HepG2 (cell line): ENCODE measurements at regions not wholly inside any gene's neighbourhood (a gene's known extent, or its start where the extent isn't known, plus 50 kb on each side); places are given as distances from the start of the nearest gene placed in this dataset.

Experiments used
- ATAC-seq: fragments of 200-7000 bp; cut with Tn5 transposase; 3 replicates; pipeline ENCODE4 v1.9.1; 2020; ENCODE audit warnings: mild to moderate bottlenecking, moderate library complexity
- BruUV-seq: library from RNA; stranded (reverse); fragments of 400-500 nt; replicated peaks from 2 replicates; lab custom pipeline; 2021; lab: Mats Ljungman, UMichigan
- CTCF ChIA-PET: fragments of 300-600 bp; formaldehyde crosslinking; extraction: SDS; loops from one replicate; lab custom pipeline; 2021; ENCODE audit warnings: low total read pairs, inconsistent platforms, low intra/inter-chr PET ratio; lab: Yijun Ruan, JAX
- POLR2A ChIA-PET: fragments of 350-600 bp; sonication (Branson Sonifier 250); formaldehyde crosslinking; loops from one replicate; lab custom pipeline; 2020; ENCODE audit warnings: antibody characterized with exemption, inconsistent platforms; lab: Yijun Ruan, JAX
- DNase-seq: peaks from one replicate; pipeline ENCODE4 v3.0.0-alpha.2; 2015; ENCODE audit warnings: low spot score
- FAIRE-seq: peaks from 3 replicates; lab custom pipeline; 2011; peaks lifted over from hg19 to GRCh38; lab: Jason Lieb, UNC
- H2AFZ ChIP-seq: one replicate; pipeline ENCODE4 v1.6.1; 2011; ENCODE audit warnings: low read length, inconsistent platforms
- H3K27ac ChIP-seq: fragments of 300-600 bp; 3 replicates; pipeline ENCODE4 v1.8.0; 2011; ENCODE audit warnings: mixed run types, mild to moderate bottlenecking, mixed read lengths, low read length, inconsistent platforms; ENCODE audit not compliant: insufficient read depth; ENCODE audit errors: extremely low read length
- H3K27me3 ChIP-seq, 2 experiments: fragments of 200-600 bp in 1 of 2; 2 replicates in 1 of 2; 3 replicates in 1 of 2; pipeline versions ENCODE4 v1.6.0 to v1.8.0; 2011; ENCODE audit warnings: low read length in 2 of 2, mild to moderate bottlenecking in 2 of 2, moderate library complexity in 2 of 2, inconsistent platforms in 1 of 2; ENCODE audit not compliant: insufficient read depth in 2 of 2, control insufficient read depth in 1 of 2
- H3K36me3 ChIP-seq, 2 experiments: fragments of 200-600 bp in 1 of 2; replicated peaks in 1 of 2; 2 replicates in 1 of 2; 3 replicates in 1 of 2; pipeline versions ENCODE4 v1.5.1 to v1.8.0; 2011; ENCODE audit warnings: low read length in 2 of 2, inconsistent platforms in 1 of 2; ENCODE audit not compliant: insufficient read depth in 2 of 2, control insufficient read depth in 1 of 2
- H3K4me1 ChIP-seq: 2 replicates; pipeline ENCODE4 v1.5.1; 2012; ENCODE audit warnings: low read length, inconsistent platforms; ENCODE audit not compliant: insufficient read depth
- H3K4me2 ChIP-seq: 2 replicates; pipeline ENCODE4 v1.6.0; 2011; ENCODE audit warnings: low read depth, low read length, inconsistent platforms
- H3K4me3 ChIP-seq, 3 experiments: fragments of 200-600 bp in 1 of 3; sonication (generic), shearing (Covaris generic) in 1 of 3; replicated peaks in 1 of 3; 2 replicates each; pipeline ENCODE4 v1.5.1; 2011 to 2016; ENCODE audit warnings: low read length in 3 of 3, inconsistent platforms in 2 of 3, low read depth in 2 of 3, mild to moderate bottlenecking in 2 of 3, control low read depth in 1 of 3, mixed read lengths in 1 of 3; ENCODE audit not compliant: insufficient read depth in 1 of 3
- H3K79me2 ChIP-seq: one replicate; pipeline ENCODE4 v1.6.1; 2011; ENCODE audit warnings: low read length, inconsistent platforms; ENCODE audit not compliant: insufficient read depth
- H3K9ac ChIP-seq: 2 replicates; pipeline ENCODE4 v1.6.0; 2011; ENCODE audit warnings: mild to moderate bottlenecking, low read depth, low read length, inconsistent platforms; ENCODE audit not compliant: insufficient read depth
- H3K9me3 ChIP-seq: 2 replicates; pipeline ENCODE4 v1.5.1; 2012; ENCODE audit warnings: mild to moderate bottlenecking, low read length
- H4K20me1 ChIP-seq: 2 replicates; pipeline ENCODE4 v1.6.0; 2011; ENCODE audit warnings: inconsistent platforms, mild to moderate bottlenecking, low read length, moderate library complexity; ENCODE audit not compliant: insufficient read depth
- ARID5B ChIP-seq: IDR thresholded peaks from 2 replicates; pipeline ENCODE4 v1.4.0; 2020; ENCODE audit warnings: mild to moderate bottlenecking, missing genetic modification reagents
- FOSL1 ChIP-seq: sonication (generic); formaldehyde crosslinking; IDR thresholded peaks from 2 replicates; pipeline ENCODE4 v1.9.0; 2021; ENCODE audit warnings: missing genetic modification reagents, borderline replicate concordance
- HNF4A ChIP-seq: sonication (generic); formaldehyde crosslinking; IDR thresholded peaks from 2 replicates; pipeline ENCODE4 v1.4.0; 2020; ENCODE audit warnings: missing genetic modification reagents
- MIXL1 ChIP-seq: IDR thresholded peaks from 2 replicates; pipeline ENCODE4 v1.6.1; 2016
- NR2C2 ChIP-seq: sonication (generic); formaldehyde crosslinking; IDR thresholded peaks from 2 replicates; pipeline ENCODE4 v1.4.0; 2020; ENCODE audit warnings: missing genetic modification reagents, mild to moderate bottlenecking, moderate library complexity, borderline replicate concordance
- RCOR2 ChIP-seq: IDR thresholded peaks from 2 replicates; pipeline ENCODE4 v1.6.1; 2016; ENCODE audit warnings: missing biosample characterization, missing genetic modification reagents
- TEAD2 ChIP-seq: sonication (generic); formaldehyde crosslinking; IDR thresholded peaks from 2 replicates; pipeline ENCODE4 v1.9.0; 2021; ENCODE audit warnings: missing genetic modification reagents
- ZFP37 ChIP-seq: sonication (generic); formaldehyde crosslinking; IDR thresholded peaks from 2 replicates; pipeline ENCODE4 v1.4.0; 2020; ENCODE audit warnings: missing genetic modification reagents, borderline replicate concordance
- ZMAT5 ChIP-seq: sonication (generic); formaldehyde crosslinking; IDR thresholded peaks from 2 replicates; pipeline ENCODE4 v1.5.0; 2020; ENCODE audit warnings: mild to moderate bottlenecking, low read depth, missing genetic modification reagents, borderline replicate concordance
- ZNF281 ChIP-seq: sonication (generic); formaldehyde crosslinking; IDR thresholded peaks from 2 replicates; pipeline ENCODE4 v1.4.0; 2020; ENCODE audit warnings: missing genetic modification reagents, borderline replicate concordance
- ZNF362 ChIP-seq: sonication (generic); formaldehyde crosslinking; IDR thresholded peaks from 2 replicates; pipeline ENCODE4 v1.4.0; 2020; ENCODE audit warnings: missing genetic modification reagents, mild to moderate bottlenecking, borderline replicate concordance
- ZNF451 ChIP-seq: sonication (generic); formaldehyde crosslinking; IDR thresholded peaks from 2 replicates; pipeline ENCODE4 v1.5.0; 2020; ENCODE audit warnings: mild to moderate bottlenecking, missing genetic modification reagents
- ZNF576 ChIP-seq: sonication (generic); formaldehyde crosslinking; IDR thresholded peaks from 2 replicates; pipeline ENCODE4 v1.4.0; 2020; ENCODE audit warnings: mild to moderate bottlenecking, missing genetic modification reagents
- ZNF770 ChIP-seq: sonication (generic); formaldehyde crosslinking; IDR thresholded peaks from 2 replicates; pipeline ENCODE4 v1.5.0; 2020; ENCODE audit warnings: mild to moderate bottlenecking, missing genetic modification reagents
- WGBS: methylation state at CpG from one replicate; pipeline ENCODE4 v1.1.6; 2017; ENCODE audit warnings: low lambda C conversion rate; 5-methylcytosine and 5-hydroxymethylcytosine counted together
- in situ Hi-C: cut with HindIII; loops from 2 replicates; pipeline ENCODE4 v1.10.0; 2017; ENCODE audit warnings: low pct_unique_long_range_greater_than_20kb; ENCODE audit not compliant: extremely low pct_ligation_motif_present
- intact Hi-C: fragments of 100-400 bp; cut with micrococcal nuclease; formaldehyde crosslinking; loops from one replicate; pipeline ENCODE4 v1.10.0; 2022; ENCODE audit not compliant: unreplicated experiment

- H3K9ac ChIP-seq: no peak overlapping the region
- H3K4me2 ChIP-seq: no peak overlapping the region
- 1% methylated on average over 3 of the region's 3 CpGs for WGBS
- H3K27me3 ChIP-seq: no peaks in the 10 kb centered on the region
- no peaks in the 10 kb centered on the region for H4K20me1 ChIP-seq
- no TSS peak for BruUV-seq
- no peak overlapping the region for H2AFZ ChIP-seq
- no peaks in the 10 kb centered on the region for H3K4me1 ChIP-seq
- POLR2A ChIA-PET: no interaction called here
- DNase-seq (no peak), ATAC-seq (no peak), FAIRE-seq (no peak)
- in situ Hi-C loops: no loop called here
- intact Hi-C loops: no loop called here
- CTCF ChIA-PET: no interaction called here
- H3K27ac ChIP-seq: no peak overlapping the region
- H3K9me3 ChIP-seq: no peaks in the 10 kb centered on the region
- H3K79me2 ChIP-seq: no peaks in the 10 kb centered on the region
- TF ChIP-seq ZNF451 (CRISPR knock-in tag) (no peak), FOSL1 (CRISPR knock-in tag) (no peak), ZNF770 (CRISPR knock-in tag) (no peak), NR2C2 (CRISPR knock-in tag) (no peak), ZNF281 (CRISPR knock-in tag) (no peak), ZNF362 (CRISPR knock-in tag) (no peak), ZMAT5 (CRISPR knock-in tag) (no peak), ARID5B (CRISPR knock-in tag) (no peak), ZFP37 (CRISPR knock-in tag) (no peak), RCOR2 (CRISPR knock-in tag) (no peak), ZNF576 (CRISPR knock-in tag) (no peak), MIXL1 (CRISPR knock-in tag) (no peak), TEAD2 (CRISPR knock-in tag) (no peak), HNF4A (CRISPR knock-in tag) (no peak)
- no peak overlapping the region for H3K4me3 ChIP-seq
- H3K36me3 ChIP-seq: no peaks in the 10 kb centered on the region
Measured at GRCh38 chr3:117820658-117821299, 1111.2 kb downstream of the TUSC7 start.
